H1 (cell line): ENCODE measurements at regions not wholly inside any gene's neighbourhood (a gene's known extent, or its start where the extent isn't known, plus 50 kb on each side); places are given as distances from the start of the nearest gene placed in this dataset.

Experiments
- CTCF ChIA-PET: fragments of 300-600 bp; sonication (Branson Sonifier 250); formaldehyde crosslinking; loops from one replicate; lab custom pipeline; 2021; ENCODE audit not compliant: partially characterized antibody; lab: Charles Lee
- POLR2A ChIA-PET: fragments of 300-600 bp; sonication (Branson Sonifier 250); formaldehyde crosslinking; loops from one replicate; lab custom pipeline; 2021; ENCODE audit warnings: inconsistent platforms; ENCODE audit not compliant: partially characterized antibody; lab: Charles Lee
- DNase-seq, 2 experiments: peaks; one replicate each; pipeline versions ENCODE4 v3.0.0 to v3.0.0-alpha.2; 2010 to 2022; ENCODE audit warnings: low spot score in 2 of 2, low read depth in 1 of 2, mixed read lengths in 1 of 2
- FAIRE-seq: peaks from 2 replicates; lab custom pipeline; 2011; peaks lifted over from hg19 to GRCh38; lab: Jason Lieb, UNC
- H2AFZ ChIP-seq: 2 replicates; pipeline ENCODE4 v1.8.1; 2012; ENCODE audit warnings: low read length, inconsistent platforms
- H2AK5ac ChIP-seq: 2 replicates; pipeline ENCODE4 v1.6.1; 2013; ENCODE audit warnings: low read depth, low read length
- H2BK120ac ChIP-seq: replicated peaks from 2 replicates; pipeline ENCODE3; 2013; ENCODE audit warnings: low read depth, low read length, inconsistent platforms
- H2BK12ac ChIP-seq: 2 replicates; pipeline ENCODE4 v1.6.1; 2013; ENCODE audit warnings: low read depth, low read length
- H2BK15ac ChIP-seq: 2 replicates; pipeline ENCODE4 v1.6.1; 2013; ENCODE audit warnings: low read length
- H2BK20ac ChIP-seq: 2 replicates; pipeline ENCODE4 v1.6.1; 2013; ENCODE audit warnings: low read length
- H2BK5ac ChIP-seq: 2 replicates; pipeline ENCODE4 v1.6.1; 2013; ENCODE audit warnings: low read depth, low read length
- H3K14ac ChIP-seq: 2 replicates; pipeline ENCODE4 v1.6.1; 2013; ENCODE audit warnings: inconsistent platforms; ENCODE audit not compliant: insufficient read length
- H3K18ac ChIP-seq: 2 replicates; pipeline ENCODE4 v1.6.1; 2013; ENCODE audit warnings: low read length; ENCODE audit errors: extremely low read depth
- H3K23ac ChIP-seq: 2 replicates; pipeline ENCODE4 v1.6.1; 2013; ENCODE audit warnings: inconsistent platforms; ENCODE audit not compliant: insufficient read length
- H3K23me2 ChIP-seq: 2 replicates; pipeline ENCODE4 v1.6.1; 2013; ENCODE audit warnings: low read depth, low read length
- H3K27ac ChIP-seq: 2 replicates; pipeline ENCODE4 v1.6.1; 2011; ENCODE audit warnings: low read depth, low read length, inconsistent platforms
- H3K27me3 ChIP-seq, 4 experiments: replicated peaks in 1 of 4; 1 replicate in 1 of 4; 2 replicates in 3 of 4; pipeline versions ENCODE4 v1.6.1 to v1.8.1; 2011 to 2013; ENCODE audit warnings: low read length in 3 of 4, mild to moderate bottlenecking in 3 of 4, inconsistent platforms in 2 of 4, mixed read lengths in 2 of 4, moderate library complexity in 1 of 4; ENCODE audit not compliant: control insufficient read depth in 3 of 4, insufficient read depth in 3 of 4; ENCODE audit errors: extremely low read depth in 1 of 4
- H3K36me3 ChIP-seq, 4 experiments: 2 replicates each; pipeline versions ENCODE4 v1.6.1 to v1.8.1; 2011 to 2013; ENCODE audit warnings: mild to moderate bottlenecking in 4 of 4, low read length in 3 of 4, moderate library complexity in 2 of 4, control low read depth in 1 of 4, inconsistent platforms in 1 of 4; ENCODE audit not compliant: insufficient read depth in 4 of 4, control insufficient read depth in 2 of 4
- H3K4ac ChIP-seq: replicated peaks from 2 replicates; pipeline ENCODE3; 2013; ENCODE audit warnings: low read length, low read depth, mixed read lengths, inconsistent platforms; ENCODE audit not compliant: insufficient read length
- H3K4me1 ChIP-seq, 4 experiments: replicated peaks in 1 of 4; 1 replicate in 1 of 4; 2 replicates in 3 of 4; pipeline versions ENCODE4 v1.6.1 to v1.8.1; 2011 to 2013; ENCODE audit warnings: low read length in 3 of 4, inconsistent platforms in 2 of 4, mixed read lengths in 1 of 4; ENCODE audit not compliant: insufficient read depth in 4 of 4, control insufficient read depth in 3 of 4
- H3K4me2 ChIP-seq, 2 experiments: 2 replicates each; pipeline versions ENCODE4 v1.6.1 to v1.8.1; 2011 to 2013; ENCODE audit warnings: low read depth in 2 of 2, low read length in 2 of 2, control low read depth in 1 of 2, inconsistent platforms in 1 of 2, mild to moderate bottlenecking in 1 of 2; ENCODE audit not compliant: insufficient read depth in 1 of 2
- H3K4me3 ChIP-seq, 4 experiments: fragments of 200-600, 300-600 bp in 1 of 4; sonication (generic), shearing (Covaris generic), sonication (Bioruptor Twin) in 1 of 4; 2 replicates each; pipeline versions ENCODE4 v1.5.1 to v1.8.1; 2011 to 2016; ENCODE audit warnings: low read length in 4 of 4, low read depth in 3 of 4, control low read depth in 2 of 4, inconsistent platforms in 2 of 4, mild to moderate bottlenecking in 2 of 4, mixed read lengths in 1 of 4, moderate library complexity in 1 of 4; ENCODE audit not compliant: insufficient read depth in 2 of 4; ENCODE audit errors: extremely low read depth in 1 of 4
- H3K56ac ChIP-seq: replicated peaks from 2 replicates; pipeline ENCODE3; 2013; ENCODE audit warnings: low read depth, mild to moderate bottlenecking, mixed read lengths, low read length, inconsistent platforms; ENCODE audit not compliant: insufficient read length
- H3K79me1 ChIP-seq: 2 replicates; pipeline ENCODE4 v1.6.1; 2013; ENCODE audit warnings: low read depth, low read length, control low read depth
- H3K79me2 ChIP-seq, 2 experiments: 2 replicates each; pipeline versions ENCODE4 v1.6.1 to v1.8.1; 2012 to 2013; ENCODE audit warnings: low read length in 2 of 2, mild to moderate bottlenecking in 2 of 2, inconsistent platforms in 1 of 2; ENCODE audit not compliant: insufficient read depth in 2 of 2, control insufficient read depth in 1 of 2
- H3K9ac ChIP-seq, 4 experiments: replicated peaks in 1 of 4; 1 replicate in 1 of 4; 2 replicates in 3 of 4; pipeline versions ENCODE4 v1.6.1 to v1.8.1; 2011 to 2013; ENCODE audit warnings: low read depth in 3 of 4, low read length in 3 of 4, control low read depth in 2 of 4, mild to moderate bottlenecking in 2 of 4, moderate library complexity in 2 of 4, inconsistent platforms in 1 of 4; ENCODE audit errors: extremely low read depth in 1 of 4
- H3K9me3 ChIP-seq, 2 experiments: 2 replicates each; pipeline versions ENCODE4 v1.6.1 to v1.8.1; 2012 to 2013; ENCODE audit warnings: mild to moderate bottlenecking in 2 of 2, moderate library complexity in 2 of 2, control low read depth in 1 of 2, inconsistent platforms in 1 of 2, low read depth in 1 of 2, low read length in 1 of 2, mixed read lengths in 1 of 2; ENCODE audit not compliant: insufficient read depth in 2 of 2
- H4K20me1 ChIP-seq, 2 experiments: replicated peaks in 1 of 2; 2 replicates each; pipeline versions ENCODE3 to v1.8.1; 2011 to 2013; ENCODE audit warnings: inconsistent platforms in 2 of 2, low read length in 2 of 2, mild to moderate bottlenecking in 1 of 2; ENCODE audit not compliant: insufficient read depth in 2 of 2, control insufficient read depth in 1 of 2
- H4K5ac ChIP-seq: 2 replicates; pipeline ENCODE4 v1.6.1; 2013; ENCODE audit warnings: low read length, low read depth, mixed read lengths, inconsistent platforms; ENCODE audit not compliant: insufficient read length
- H4K8ac ChIP-seq: 2 replicates; pipeline ENCODE4 v1.8.0; 2013; ENCODE audit warnings: mild to moderate bottlenecking, moderate library complexity, low read length, inconsistent platforms; ENCODE audit not compliant: insufficient read depth; ENCODE audit errors: extremely low read depth
- H4K91ac ChIP-seq: replicated peaks from 2 replicates; pipeline ENCODE3; 2013; ENCODE audit warnings: low read length, mixed read lengths, inconsistent platforms; ENCODE audit not compliant: insufficient read length
- EZH2 ChIP-seq: fragments of 200-600 bp; sonication (generic); IDR thresholded peaks from 2 replicates; pipeline ENCODE4 v1.7.1; 2012; ENCODE audit warnings: low read depth, mild to moderate bottlenecking, moderate library complexity, low read length, inconsistent platforms; ENCODE audit not compliant: severe bottlenecking
- JUND ChIP-seq: IDR thresholded peaks from 2 replicates; pipeline ENCODE4 v1.6.1; 2011; ENCODE audit warnings: mild to moderate bottlenecking, improper control_type of control experiment, low read length
- MAX ChIP-seq: IDR thresholded peaks from 2 replicates; pipeline ENCODE4 v1.6.1; 2012; ENCODE audit warnings: inconsistent platforms
- PHF8 ChIP-seq: fragments of 200-600 bp; sonication (generic); conservative IDR thresholded peaks from 2 replicates; pipeline ENCODE4 v1.7.1; 2012; ENCODE audit warnings: low read depth, mild to moderate bottlenecking, inconsistent platforms, low read length, moderate library complexity
- POU5F1 ChIP-seq: IDR thresholded peaks from 2 replicates; pipeline ENCODE4 v1.6.1; 2011; ENCODE audit warnings: low read depth, mild to moderate bottlenecking, low read length, moderate library complexity
- SIX5 ChIP-seq: IDR thresholded peaks from 2 replicates; pipeline ENCODE4 v1.6.1; 2011; ENCODE audit warnings: mild to moderate bottlenecking, low read depth, low read length
- TAF7 ChIP-seq: optimal IDR thresholded peaks from 2 replicates; pipeline ENCODE3; 2011; ENCODE audit warnings: low read depth, mild to moderate bottlenecking, inconsistent platforms, low read length, moderate library complexity, borderline replicate concordance
- TCF12 ChIP-seq: IDR thresholded peaks from 2 replicates; pipeline ENCODE4 v1.6.1; 2011; ENCODE audit warnings: low read depth, mild to moderate bottlenecking, low read length
- WGBS, 2 experiments: shearing (Covaris generic) in 1 of 2; methylation state at CpG; one replicate each; pipeline versions ENCODE4 v1.1.6 to v1.1.7; 2013 to 2015; ENCODE audit warnings: low lambda C conversion rate in 2 of 2, mixed read lengths in 2 of 2, inconsistent platforms in 1 of 2, low coverage in 1 of 2, missing lambda C conversion rate in 1 of 2; ENCODE audit not compliant: insufficient replicate concordance in 2 of 2, insufficient coverage in 1 of 2, insufficient read length in 1 of 2; ENCODE audit errors: extremely low coverage in 1 of 2, missing lambda C conversion rate in 1 of 2; 5-methylcytosine and 5-hydroxymethylcytosine counted together

- ChIA-PET POLR2A (no interaction called here), CTCF (no interaction called here)
- Histone ChIP-seq H2BK15ac (no peak overlapping the region), H2BK20ac (no peak overlapping the region), H2BK12ac (no peak overlapping the region), H3K9me3 (no peaks in the 10 kb centered on the region), H4K8ac (no peak overlapping the region), H3K14ac (no peak overlapping the region), H2AK5ac (no peak overlapping the region), H3K23me2 (no peaks in the 10 kb centered on the region), H4K20me1 (no peaks in the 10 kb centered on the region), H4K91ac (no peak overlapping the region), H3K18ac (no peak overlapping the region), H3K4me2 (no peak overlapping the region), H4K5ac (no peak overlapping the region), H3K36me3 (no peaks in the 10 kb centered on the region), H3K23ac (no peak overlapping the region), H3K79me2 (no peaks in the 10 kb centered on the region), H3K27me3 (no peaks in the 10 kb centered on the region), H2AFZ (peak overlapping the region; percentile 53; the same call in 1 of the 2 replicates), H3K4me3 (no peak overlapping the region), H3K56ac (no peak overlapping the region), H3K27ac (no peak overlapping the region), H3K4ac (no peak overlapping the region), H3K4me1 (no peaks in the 10 kb centered on the region), H2BK120ac (no peak overlapping the region), H2BK5ac (no peak overlapping the region), H3K9ac (no peak overlapping the region), H3K79me1 (no peaks in the 10 kb centered on the region)
- DNase-seq, result no peak
- WGBS, 2 experiments, result 85% methylated on average over 4 of the region's 4 CpGs; no CpG with 5 or more reads in 1 of the 2 experiments
- FAIRE-seq, result no peak
- TF ChIP-seq JUND (no peak), POU5F1 (no peak), TAF7 (no peak), MAX (no peak), EZH2 (no peak), PHF8 (no peak), TCF12 (no peak), SIX5 (no peak)
Observed at GRCh38 chr11:23875176-23875850, 621.5 kb upstream of the LUZP2 start.
